Right lobe of liver (tissue), 4 donors: ENCODE measurements at regions not wholly inside any gene's neighbourhood (a gene's known extent, or its start where the extent isn't known, plus 50 kb on each side); places are given as distances from the start of the nearest gene placed in this dataset.

Experiments
- POLR2A ChIP-seq: fragments of 450-650 bp; IDR thresholded peaks from one replicate; pipeline ENCODE4 v1.6.1; 2017; ENCODE audit warnings: antibody characterized with exemption, mild to moderate bottlenecking
- TF ChIP-seq, protein P1 (sequence below), 4 donors: fragments of 200-600 bp in 3 of 4; fragments of 450-650 bp in 1 of 4; IDR thresholded peaks; one replicate each; pipeline versions ENCODE4 v1.5.1 to v1.8.0; 2016 to 2022; ENCODE audit warnings: antibody characterized with exemption in 4 of 4, mild to moderate bottlenecking in 2 of 4
- donor health status: DM: no; HTN: no; CAD: no.
- donor health status: DM: no; HTN: no; CAD: no.
- donor health status: DM: no; HTN: yes; CAD: no.

DNA sequence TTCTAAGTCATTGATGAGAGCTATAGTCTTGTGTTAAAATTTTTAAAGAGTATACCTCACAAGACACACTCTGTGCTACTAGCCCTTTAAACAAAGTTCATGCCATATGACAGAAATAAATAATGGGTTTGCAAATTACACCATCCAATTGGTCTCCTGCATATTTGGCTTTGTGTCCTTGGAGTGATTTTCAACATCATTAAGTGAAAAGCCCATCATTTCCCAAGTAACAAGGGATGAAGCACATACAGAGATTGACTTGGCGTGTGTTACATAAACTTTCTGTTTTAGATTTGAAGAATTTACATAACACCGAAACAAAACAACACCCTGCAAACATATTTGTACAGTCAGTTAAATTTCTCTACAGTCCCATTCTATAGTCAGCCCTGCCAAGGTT lies 216.9 kb upstream of the NEIL3 start:
- TF ChIP-seq, protein P1, sequence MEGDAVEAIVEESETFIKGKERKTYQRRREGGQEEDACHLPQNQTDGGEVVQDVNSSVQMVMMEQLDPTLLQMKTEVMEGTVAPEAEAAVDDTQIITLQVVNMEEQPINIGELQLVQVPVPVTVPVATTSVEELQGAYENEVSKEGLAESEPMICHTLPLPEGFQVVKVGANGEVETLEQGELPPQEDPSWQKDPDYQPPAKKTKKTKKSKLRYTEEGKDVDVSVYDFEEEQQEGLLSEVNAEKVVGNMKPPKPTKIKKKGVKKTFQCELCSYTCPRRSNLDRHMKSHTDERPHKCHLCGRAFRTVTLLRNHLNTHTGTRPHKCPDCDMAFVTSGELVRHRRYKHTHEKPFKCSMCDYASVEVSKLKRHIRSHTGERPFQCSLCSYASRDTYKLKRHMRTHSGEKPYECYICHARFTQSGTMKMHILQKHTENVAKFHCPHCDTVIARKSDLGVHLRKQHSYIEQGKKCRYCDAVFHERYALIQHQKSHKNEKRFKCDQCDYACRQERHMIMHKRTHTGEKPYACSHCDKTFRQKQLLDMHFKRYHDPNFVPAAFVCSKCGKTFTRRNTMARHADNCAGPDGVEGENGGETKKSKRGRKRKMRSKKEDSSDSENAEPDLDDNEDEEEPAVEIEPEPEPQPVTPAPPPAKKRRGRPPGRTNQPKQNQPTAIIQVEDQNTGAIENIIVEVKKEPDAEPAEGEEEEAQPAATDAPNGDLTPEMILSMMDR (IDR thresholded peaks at IDR 0.05), result no peak
- no peak for TF ChIP-seq POLR2A
